ENCODE measurements at regions not wholly inside any gene's neighbourhood (a gene's known extent, or its start where the extent isn't known, plus 50 kb on each side); places are given as distances from the start of the nearest gene placed in this dataset.

DNA sequence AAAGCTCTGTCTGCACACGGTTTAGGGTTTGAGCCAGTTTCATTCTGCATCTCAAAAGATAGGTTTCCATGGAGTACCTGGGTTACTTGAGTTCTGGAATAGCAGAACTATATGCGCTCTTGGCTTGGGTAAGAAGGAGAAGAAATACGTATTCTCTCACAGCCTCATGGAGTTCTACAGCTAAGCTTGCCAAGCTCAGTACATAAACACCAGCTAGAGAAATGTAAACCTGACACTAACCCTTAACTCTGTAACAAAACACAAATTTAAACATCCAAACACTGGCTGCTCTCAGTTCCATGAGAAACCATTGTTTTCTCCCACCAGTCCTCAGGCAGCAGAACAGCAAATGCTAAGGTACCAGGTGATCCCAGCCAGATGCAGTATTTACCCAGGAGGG, 557.2 kb downstream of the INHBA start:
- DNase-seq (ENCODE audit: low read depth), result no peak
- TF ChIP-seq, protein P1, sequence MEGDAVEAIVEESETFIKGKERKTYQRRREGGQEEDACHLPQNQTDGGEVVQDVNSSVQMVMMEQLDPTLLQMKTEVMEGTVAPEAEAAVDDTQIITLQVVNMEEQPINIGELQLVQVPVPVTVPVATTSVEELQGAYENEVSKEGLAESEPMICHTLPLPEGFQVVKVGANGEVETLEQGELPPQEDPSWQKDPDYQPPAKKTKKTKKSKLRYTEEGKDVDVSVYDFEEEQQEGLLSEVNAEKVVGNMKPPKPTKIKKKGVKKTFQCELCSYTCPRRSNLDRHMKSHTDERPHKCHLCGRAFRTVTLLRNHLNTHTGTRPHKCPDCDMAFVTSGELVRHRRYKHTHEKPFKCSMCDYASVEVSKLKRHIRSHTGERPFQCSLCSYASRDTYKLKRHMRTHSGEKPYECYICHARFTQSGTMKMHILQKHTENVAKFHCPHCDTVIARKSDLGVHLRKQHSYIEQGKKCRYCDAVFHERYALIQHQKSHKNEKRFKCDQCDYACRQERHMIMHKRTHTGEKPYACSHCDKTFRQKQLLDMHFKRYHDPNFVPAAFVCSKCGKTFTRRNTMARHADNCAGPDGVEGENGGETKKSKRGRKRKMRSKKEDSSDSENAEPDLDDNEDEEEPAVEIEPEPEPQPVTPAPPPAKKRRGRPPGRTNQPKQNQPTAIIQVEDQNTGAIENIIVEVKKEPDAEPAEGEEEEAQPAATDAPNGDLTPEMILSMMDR (IDR thresholded peaks at IDR 0.05; ENCODE audit: control insufficient read depth, insufficient read depth, low read depth, low read length, missing control alignments), result no peak
- no peak overlapping the region for H3K4me3 ChIP-seq (ENCODE audit: control insufficient read depth, low read depth, low read length)

DNA sequence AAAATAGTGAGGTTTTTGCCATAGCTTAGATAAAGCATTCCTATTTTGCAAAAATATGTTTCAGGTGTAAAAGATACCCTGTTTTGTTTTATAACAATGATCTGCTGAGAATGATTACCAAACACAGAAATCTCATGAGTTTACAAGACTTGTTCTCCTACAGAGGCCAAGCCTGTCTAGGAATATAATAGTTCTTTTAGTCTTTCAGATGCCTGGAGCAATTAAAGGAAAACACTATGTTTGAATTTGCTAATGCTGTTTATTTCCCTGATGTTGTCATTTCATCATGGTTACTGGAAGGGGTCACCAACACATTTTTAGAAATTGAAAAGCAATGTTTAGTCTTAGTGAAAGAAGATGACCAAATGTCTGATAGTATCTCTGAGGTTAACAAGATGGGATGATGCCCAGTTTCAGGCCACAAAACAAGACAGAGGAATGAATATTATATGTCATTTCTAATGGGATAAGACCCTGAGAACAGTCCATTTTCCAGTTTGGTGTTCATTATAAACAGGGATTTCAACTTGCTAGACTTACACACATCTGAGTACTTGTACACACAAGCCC, 559.9 kb downstream of the INHBA start:
- DNase-seq (ENCODE audit: low read depth), result no peak
- TF ChIP-seq, protein P1 (IDR thresholded peaks at IDR 0.05; ENCODE audit: control insufficient read depth, insufficient read depth, low read depth, low read length, missing control alignments), result no peak
- no peak overlapping the region for H3K4me3 ChIP-seq (ENCODE audit: control insufficient read depth, low read depth, low read length)

DNA sequence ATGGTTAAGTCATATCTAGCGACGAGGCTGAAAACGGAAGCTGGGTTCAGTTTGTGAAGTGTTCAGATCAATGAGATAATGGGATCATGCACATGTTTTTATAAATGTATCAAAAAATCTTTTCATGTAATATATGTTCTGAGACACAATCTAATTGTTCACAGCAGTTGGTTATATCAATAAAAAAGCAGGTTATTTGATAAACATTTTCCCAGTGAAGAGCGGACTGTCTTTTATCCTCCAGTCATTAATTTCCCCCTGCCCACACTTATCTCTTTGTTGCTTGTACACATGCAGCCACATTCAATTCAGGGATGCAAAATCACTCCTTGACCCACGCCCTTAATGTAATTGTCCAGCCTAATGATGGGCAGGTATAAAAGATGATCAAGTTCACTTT, 563.1 kb downstream of the INHBA start:
- TF ChIP-seq, protein P1 (IDR thresholded peaks at IDR 0.05; ENCODE audit: control insufficient read depth, insufficient read depth, low read depth, low read length, missing control alignments), result no peak
- DNase-seq (ENCODE audit: low read depth), result no peak
- H3K4me3 ChIP-seq (ENCODE audit: control insufficient read depth, low read depth, low read length), result no peak overlapping the region

DNA sequence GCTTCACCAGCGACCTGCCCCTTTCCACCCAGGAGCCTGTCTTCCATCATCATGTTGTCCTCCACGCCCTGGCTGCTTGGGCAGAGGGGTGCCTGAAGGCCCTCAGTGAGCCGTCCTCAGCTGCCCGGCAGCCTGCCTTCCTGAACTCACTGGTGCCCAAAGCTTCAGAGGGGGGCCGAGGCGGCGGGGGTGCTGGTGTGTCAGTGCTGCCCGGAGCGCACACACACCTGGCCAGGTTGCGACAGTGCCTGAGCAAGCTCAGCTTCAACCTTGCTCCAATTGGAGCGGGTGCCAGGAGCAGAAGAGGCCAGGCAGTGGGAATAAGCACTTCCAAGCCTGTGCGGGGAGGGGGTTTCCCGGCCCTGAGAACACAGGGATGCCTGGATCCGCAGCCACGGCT, 566.3 kb downstream of the INHBA start:
- DNase-seq (ENCODE audit: low read depth), result no peak
- TF ChIP-seq, protein P1 (IDR thresholded peaks at IDR 0.05; ENCODE audit: control insufficient read depth, insufficient read depth, low read depth, low read length, missing control alignments), result no peak
- no peak overlapping the region for H3K4me3 ChIP-seq (ENCODE audit: control insufficient read depth, low read depth, low read length)

DNA sequence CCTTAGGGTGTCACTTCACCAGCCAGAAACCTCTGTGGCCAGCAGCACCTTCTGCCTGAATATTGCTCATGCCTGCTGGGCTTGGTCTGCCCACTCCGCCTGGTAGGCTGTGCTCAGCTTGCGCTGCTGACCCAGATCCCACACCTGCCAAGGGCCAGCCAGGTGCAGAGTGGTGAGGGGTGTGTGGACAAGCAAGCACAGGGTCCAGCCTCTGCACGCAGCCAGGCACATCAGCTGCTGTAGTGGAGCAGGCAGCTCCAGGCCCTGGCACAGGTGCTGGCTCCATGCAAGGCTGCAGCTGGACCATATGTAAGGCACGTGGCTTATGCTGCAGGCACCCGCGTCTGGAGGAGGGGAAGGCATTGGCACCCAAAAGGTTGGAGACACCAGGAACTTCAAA, 567.4 kb downstream of the INHBA start:
- TF ChIP-seq, protein P1 (IDR thresholded peaks at IDR 0.05; ENCODE audit: control insufficient read depth, insufficient read depth, low read depth, low read length, missing control alignments), result no peak
- DNase-seq (ENCODE audit: low read depth), result no peak
- no peak overlapping the region for H3K4me3 ChIP-seq (ENCODE audit: control insufficient read depth, low read depth, low read length)

DNA sequence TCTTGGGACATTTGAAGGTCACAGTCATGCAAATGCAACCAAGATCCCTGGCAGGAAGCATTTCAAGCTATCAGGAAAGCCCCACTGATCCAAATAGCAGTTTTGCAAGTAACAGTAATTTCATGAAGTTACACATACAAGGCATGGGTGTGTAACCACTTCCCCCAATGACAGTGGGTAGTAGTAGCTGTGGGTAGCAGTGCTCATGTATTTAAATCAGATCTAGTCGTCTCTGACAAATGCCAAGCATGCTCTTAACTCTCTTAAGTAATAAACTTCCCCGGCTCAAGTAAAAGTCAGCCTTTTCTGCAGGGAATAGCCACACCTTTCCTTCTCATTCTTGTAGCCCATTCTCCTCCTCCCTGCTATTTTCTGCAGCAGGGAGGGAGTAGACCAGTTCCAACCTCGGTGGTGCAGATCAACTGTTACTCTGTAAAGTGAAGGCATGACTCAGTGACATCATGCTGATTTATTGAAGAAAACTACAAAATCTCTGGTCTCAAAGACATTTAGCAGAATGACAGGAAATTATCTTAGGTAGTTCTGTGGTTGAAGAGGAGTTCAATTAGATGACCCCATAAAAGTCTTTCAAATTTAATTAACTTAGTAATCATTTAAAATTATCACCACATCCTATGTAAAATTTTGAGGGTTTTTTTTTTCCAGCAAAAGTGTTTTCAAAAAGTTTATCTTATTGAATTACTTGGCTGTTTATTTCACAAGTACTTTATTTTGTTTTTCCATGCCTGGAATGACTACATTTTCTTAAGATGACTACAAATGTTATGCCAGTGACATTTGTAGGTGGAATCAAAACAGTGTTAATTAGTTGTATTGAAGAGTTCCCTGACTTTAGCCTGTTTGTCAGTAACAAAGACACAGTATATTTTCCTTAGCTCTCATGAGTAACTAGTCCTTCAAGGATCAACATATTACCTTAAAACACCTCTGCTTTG, 568.3 kb downstream of the INHBA start:
- no peak overlapping the region for H3K4me3 ChIP-seq (ENCODE audit: control insufficient read depth, low read depth, low read length)
- TF ChIP-seq, protein P1 (IDR thresholded peaks at IDR 0.05; ENCODE audit: control insufficient read depth, insufficient read depth, low read depth, low read length, missing control alignments), result no peak
- DNase-seq (ENCODE audit: low read depth), result no peak

All from AG09309 (cell line).